B cell (primary cell): ENCODE measurements at regions not wholly inside any gene's neighbourhood (a gene's known extent, or its start where the extent isn't known, plus 50 kb on each side); places are given as distances from the start of the nearest gene placed in this dataset.

Experiments
- ATAC-seq: fragments of 200-7000 bp; cut with Tn5 transposase; one replicate; pipeline ENCODE4 v1.10.0; 2021; ENCODE audit warnings: low read depth, mild to moderate bottlenecking, moderate number of reproducible peaks, moderate library complexity
- CTCF ChIA-PET: fragments of 350-600 bp; sonication (Branson Sonifier 250); formaldehyde crosslinking; loops from one replicate; lab custom pipeline; 2021; ENCODE audit warnings: antibody characterized with exemption, inconsistent platforms; lab: Charles Lee
- POLR2A ChIA-PET: fragments of 350-600 bp; sonication (Branson Sonifier 250); formaldehyde crosslinking; loops from one replicate; lab custom pipeline; 2021; ENCODE audit warnings: antibody characterized with exemption; lab: Charles Lee
- DNase-seq: peaks from one replicate; pipeline ENCODE4 v3.0.0; 2013
- H2AFZ ChIP-seq: 2 replicates; pipeline ENCODE4 v1.6.1; 2012; ENCODE audit warnings: mild to moderate bottlenecking, low read depth, low read length; ENCODE audit not compliant: insufficient read depth, poor library complexity, severe bottlenecking
- H3K27ac ChIP-seq, 2 donors: 1 replicate in 1 of 2; 2 replicates in 1 of 2; pipeline ENCODE4 v1.5.1; 2012 to 2013; ENCODE audit warnings: low read length in 2 of 2, mild to moderate bottlenecking in 2 of 2, moderate library complexity in 1 of 2
- H3K27me3 ChIP-seq, 4 experiments: fragments of 200-600 bp in 1 of 4; sonication (generic) in 1 of 4; replicated peaks in 1 of 4; 1 replicate in 2 of 4; 2 replicates in 2 of 4; pipeline versions ENCODE4 v1.6.1 to v1.7.0; 2013 to 2016; ENCODE audit warnings: low read length in 3 of 4, mild to moderate bottlenecking in 2 of 4, mixed read lengths in 1 of 4, moderate library complexity in 1 of 4; ENCODE audit not compliant: insufficient read depth in 4 of 4, control insufficient read depth in 3 of 4; ENCODE audit errors: control extremely low read depth in 1 of 4
- H3K36me3 ChIP-seq, 2 experiments: replicated peaks in 1 of 2; 1 replicate in 1 of 2; 2 replicates in 1 of 2; pipeline versions ENCODE4 v1.6.1 to v1.7.1; 2013; ENCODE audit warnings: low read length in 1 of 2; ENCODE audit not compliant: insufficient read depth in 2 of 2, control insufficient read depth in 1 of 2; ENCODE audit errors: control extremely low read depth in 1 of 2, extremely low read depth in 1 of 2
- H3K4me1 ChIP-seq, 2 donors: fragments of 200-600 bp in 1 of 2; sonication (generic) in 1 of 2; 1 replicate in 1 of 2; 2 replicates in 1 of 2; pipeline versions ENCODE4 v1.5.1 to v1.6.1; 2013 to 2017; ENCODE audit warnings: low read length in 2 of 2; ENCODE audit not compliant: control insufficient read depth in 2 of 2, insufficient read depth in 2 of 2
- H3K4me2 ChIP-seq: replicated peaks from 2 replicates; pipeline ENCODE3; 2012; ENCODE audit warnings: mild to moderate bottlenecking, low read depth, low read length; ENCODE audit not compliant: poor library complexity, severe bottlenecking
- H3K4me3 ChIP-seq, 5 experiments: fragments of 200-600 bp in 1 of 5; sonication (generic) in 1 of 5; 1 replicate in 3 of 5; 2 replicates in 2 of 5; pipeline versions ENCODE4 v1.5.1 to v1.7.0; 2011 to 2016; ENCODE audit warnings: low read length in 4 of 5, mild to moderate bottlenecking in 4 of 5, low read depth in 2 of 5, control low read depth in 1 of 5, moderate library complexity in 1 of 5; ENCODE audit not compliant: insufficient read depth in 1 of 5; ENCODE audit errors: control extremely low read depth in 1 of 5, extremely low read depth in 1 of 5
- H3K79me2 ChIP-seq: fragments of 200-600 bp; sonication (generic); one replicate; pipeline ENCODE4 v1.6.0; 2016; ENCODE audit warnings: low read length; ENCODE audit not compliant: control insufficient read depth, insufficient read depth
- H3K9ac ChIP-seq: fragments of 200-600 bp; sonication (generic); 2 replicates; pipeline ENCODE4 v1.6.1; 2017; ENCODE audit warnings: mild to moderate bottlenecking, low read length, moderate library complexity
- H3K9me3 ChIP-seq, 3 donors: one replicate each; pipeline versions ENCODE4 v1.6.1 to v1.7.1; 2013; ENCODE audit warnings: low read length in 2 of 3; ENCODE audit not compliant: control insufficient read depth in 2 of 3, insufficient read depth in 1 of 3; ENCODE audit errors: control extremely low read depth in 1 of 3
- H4K20me1 ChIP-seq: 2 replicates; pipeline ENCODE4 v1.6.0; 2012; ENCODE audit warnings: mild to moderate bottlenecking, low read length; ENCODE audit not compliant: insufficient read depth, control insufficient read depth, poor library complexity, severe bottlenecking
- H3K27ac Mint-ChIP-seq: one replicate; pipeline ENCODE4 v1.8.0; 2021; ENCODE audit warnings: mixed read lengths
- H3K27me3 Mint-ChIP-seq: one replicate; pipeline ENCODE4 v1.8.0; 2021; ENCODE audit warnings: mixed read lengths
- H3K4me1 Mint-ChIP-seq: one replicate; pipeline ENCODE4 v1.8.0; 2021; ENCODE audit warnings: mixed read lengths
- H3K4me3 Mint-ChIP-seq: one replicate; pipeline ENCODE4 v1.8.0; 2021; ENCODE audit warnings: mixed read lengths
- H3K9me3 Mint-ChIP-seq: one replicate; pipeline ENCODE4 v1.8.0; 2022; ENCODE audit warnings: mixed read lengths; ENCODE audit not compliant: insufficient read depth
- CTCF ChIP-seq: fragments of 200-600 bp; IDR thresholded peaks from one replicate; pipeline ENCODE4 v1.8.0; 2022; ENCODE audit warnings: antibody characterized with exemption, mild to moderate bottlenecking
- EZH2 ChIP-seq: IDR thresholded peaks from 2 replicates; pipeline ENCODE4 v1.6.1; 2012; ENCODE audit warnings: borderline replicate concordance, low read depth, mild to moderate bottlenecking, moderate library complexity, low read length; ENCODE audit not compliant: insufficient read depth, poor library complexity, severe bottlenecking
- WGBS: methylation state at CpG from one replicate; pipeline ENCODE4 v1.1.5; 2013; ENCODE audit warnings: missing lambda C conversion rate; ENCODE audit not compliant: insufficient coverage; 5-methylcytosine and 5-hydroxymethylcytosine counted together
- intact Hi-C: fragments of 100-400 bp; cut with micrococcal nuclease; formaldehyde crosslinking; loops from one replicate; pipeline ENCODE4 v1.10.0; 2022

- TF ChIP-seq EZH2: no peak
- no peak for TF ChIP-seq CTCF
- DNase-seq (no peak), ATAC-seq (no peak)
- no peaks in the 10 kb centered on the region for H3K27me3 ChIP-seq
- Mint-ChIP-seq H3K27ac (no peak overlapping the region), H3K4me1 (no peaks in the 10 kb centered on the region), H3K27me3 (no peaks in the 10 kb centered on the region), H3K4me3 (no peak overlapping the region), H3K9me3 (peaks cover 2% of the 10 kb centered on the region)
- H3K79me2 ChIP-seq: no peaks in the 10 kb centered on the region
- ChIA-PET POLR2A (no interaction called here), CTCF (no interaction called here)
- no peak overlapping the region for H3K4me2 ChIP-seq
- H4K20me1 ChIP-seq: no peaks in the 10 kb centered on the region
- no peaks in the 10 kb centered on the region for H3K36me3 ChIP-seq
- H3K27ac ChIP-seq: no peak overlapping the region
- WGBS: no CpG with 5 or more reads among the region's 3 CpGs
- intact Hi-C loops: no loop called here
- H3K9me3 ChIP-seq: peaks cover 0 to under 1% (median 0%) of the 10 kb centered on the region in 3 donors
- H2AFZ ChIP-seq: no peak overlapping the region
- H3K4me1 ChIP-seq: no peaks in the 10 kb centered on the region
- no peak overlapping the region for H3K9ac ChIP-seq
- H3K4me3 ChIP-seq: no peak overlapping the region
Observed at GRCh38 chr4:162920649-162921048, 246.0 kb downstream of the NAF1 start.

- DNase-seq (no peak), ATAC-seq (no peak)
- ChIA-PET CTCF (no interaction called here), POLR2A (no interaction called here)
- Histone ChIP-seq H3K27me3 (no peaks in the 10 kb centered on the region), H3K4me3 (no peak overlapping the region), H3K9me3 (peaks cover 0 to 11% (median 0%) of the 10 kb centered on the region in 3 donors), H4K20me1 (no peaks in the 10 kb centered on the region), H3K36me3 (no peaks in the 10 kb centered on the region), H2AFZ (no peak overlapping the region), H3K4me2 (no peak overlapping the region), H3K4me1 (no peaks in the 10 kb centered on the region), H3K27ac (no peak overlapping the region), H3K79me2 (no peaks in the 10 kb centered on the region), H3K9ac (no peak overlapping the region)
- H3K27me3 Mint-ChIP-seq: peaks cover 4% of the 10 kb centered on the region
- no peaks in the 10 kb centered on the region for H3K4me1 Mint-ChIP-seq
- peaks cover 3% of the 10 kb centered on the region for H3K9me3 Mint-ChIP-seq
- 40% methylated on average over 1 of the region's 2 CpGs for WGBS
- H3K27ac Mint-ChIP-seq: no peak overlapping the region
- no peak for TF ChIP-seq EZH2
- no peak overlapping the region for H3K4me3 Mint-ChIP-seq
- intact Hi-C loops: no loop called here
Observed at GRCh38 chr4:162912482-162912881, 254.2 kb downstream of the NAF1 start.
